Inflammatory macrophage (primary cell): ENCODE measurements at regions not wholly inside any gene's neighbourhood (a gene's known extent, or its start where the extent isn't known, plus 50 kb on each side); places are given as distances from the start of the nearest gene placed in this dataset.

Source experiments
- DNase-seq, 2 donors: peaks; one replicate each; pipeline ENCODE4 v3.0.0-alpha.2; 2020 to 2022

DNA sequence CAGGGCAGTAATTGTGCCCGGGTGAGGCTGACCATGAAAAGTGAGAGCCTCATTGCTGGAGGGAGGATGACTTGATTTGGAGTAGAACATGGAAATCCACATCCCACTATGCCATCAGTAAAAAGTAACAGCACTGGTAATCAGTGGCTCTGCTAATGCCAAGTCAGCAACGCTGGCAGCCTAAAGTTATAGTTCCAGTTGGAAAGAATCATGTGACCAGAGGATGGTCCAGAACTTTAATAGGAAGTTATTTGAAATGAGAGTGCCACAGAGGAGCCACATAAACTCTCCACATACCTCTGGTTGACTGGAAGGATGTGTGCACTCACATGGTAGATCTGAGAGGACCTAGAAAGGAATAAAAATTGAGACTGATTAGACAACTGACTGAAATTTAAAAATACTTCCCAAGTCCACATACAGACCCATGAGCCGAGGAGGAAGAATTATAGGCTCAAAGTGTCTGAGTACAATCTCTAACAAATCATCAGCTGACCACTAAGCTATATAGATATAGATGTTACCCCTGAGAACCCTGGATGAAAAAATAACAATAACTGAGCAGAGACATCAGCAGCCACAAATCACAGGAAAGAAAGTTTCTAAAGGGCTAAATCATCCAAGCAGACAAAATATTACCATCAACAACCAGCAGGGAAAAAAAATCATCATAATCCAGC is 346.8 kb downstream of the STK39 start:
- no peak for DNase-seq

DNA sequence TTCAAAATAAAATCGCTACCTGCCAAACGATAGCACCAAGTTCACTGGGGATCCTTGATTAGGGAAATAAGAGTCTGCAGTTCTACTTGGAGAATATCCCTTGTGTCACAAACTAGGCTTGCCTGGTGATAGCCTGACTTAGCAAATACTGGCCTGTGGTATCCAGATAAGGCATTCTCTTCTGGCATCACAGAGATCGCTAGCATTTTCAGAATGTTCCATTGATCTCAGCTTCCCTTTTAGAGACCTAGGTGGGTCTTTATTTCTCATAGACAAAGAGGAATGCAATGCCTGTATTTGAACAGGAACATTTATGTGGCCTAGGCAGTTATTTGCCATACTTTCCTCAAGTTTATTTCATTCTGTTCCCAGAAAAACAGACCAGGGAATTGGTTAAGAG is 349.1 kb downstream of the STK39 start:
- no peak for DNase-seq

DNA sequence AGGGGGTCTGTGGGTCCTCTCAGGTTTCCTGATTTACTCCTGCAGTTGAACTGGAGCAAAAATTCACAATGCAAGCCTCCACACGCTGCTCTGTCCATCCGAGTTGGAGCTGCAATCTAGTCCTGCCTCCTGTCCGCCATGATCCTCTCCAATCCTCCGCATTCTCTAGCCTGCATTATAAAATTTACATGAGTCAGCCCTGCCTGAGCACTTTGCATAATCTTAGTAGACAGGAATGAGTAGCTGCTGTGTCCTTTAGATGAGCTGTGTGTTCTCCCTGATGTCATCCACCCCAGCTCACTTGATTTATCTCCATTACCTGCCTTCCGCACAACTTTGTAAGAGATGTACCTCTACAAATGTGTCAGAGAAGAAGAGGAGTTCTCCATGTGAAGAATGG is 355.6 kb downstream of the STK39 start:
- DNase-seq, result no peak

DNA sequence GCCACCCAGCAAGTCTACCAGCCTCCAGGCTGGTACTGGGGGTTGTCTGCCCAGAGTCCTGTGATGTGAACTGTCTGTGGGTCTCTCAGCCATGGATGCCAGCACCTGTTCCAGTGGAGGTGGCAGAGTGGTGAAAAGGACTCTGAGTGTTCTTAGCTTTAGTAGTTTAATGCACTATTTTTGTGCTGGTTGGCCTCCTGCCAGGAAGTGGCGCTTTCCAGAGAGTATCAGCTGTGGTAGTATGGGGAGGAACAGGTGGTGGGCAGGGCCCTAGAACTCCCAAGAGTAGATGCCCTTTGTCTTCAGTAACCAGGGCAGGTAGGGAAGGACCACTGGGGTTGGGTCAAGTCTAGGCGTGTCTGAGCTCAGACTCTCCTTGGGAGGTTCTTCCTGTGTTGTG is 356.7 kb downstream of the STK39 start:
- no peak for DNase-seq

GRCh38 chr2:167880415-167880814 is 367.0 kb downstream of the STK39 start:
- DNase-seq, result no peak

DNA sequence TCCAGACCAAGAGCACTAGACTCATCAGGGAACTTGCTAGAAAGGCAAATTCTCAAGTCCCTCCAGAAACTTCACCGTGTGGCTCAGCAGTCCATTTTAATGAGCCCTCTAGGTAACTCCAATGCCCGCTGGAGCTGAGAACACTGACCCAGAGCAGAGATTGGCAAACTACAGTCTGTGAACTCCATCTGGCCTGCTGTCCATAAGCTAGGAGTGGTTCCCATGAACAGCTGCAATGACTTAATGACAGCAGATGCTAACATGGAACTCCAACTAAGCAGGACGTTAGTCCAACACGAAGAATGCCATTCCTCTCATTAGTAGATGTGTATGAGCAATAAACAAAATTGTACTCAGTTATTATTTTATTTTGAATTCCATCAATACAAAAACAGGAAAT is 371.9 kb downstream of the STK39 start:
- no peak for DNase-seq

DNA sequence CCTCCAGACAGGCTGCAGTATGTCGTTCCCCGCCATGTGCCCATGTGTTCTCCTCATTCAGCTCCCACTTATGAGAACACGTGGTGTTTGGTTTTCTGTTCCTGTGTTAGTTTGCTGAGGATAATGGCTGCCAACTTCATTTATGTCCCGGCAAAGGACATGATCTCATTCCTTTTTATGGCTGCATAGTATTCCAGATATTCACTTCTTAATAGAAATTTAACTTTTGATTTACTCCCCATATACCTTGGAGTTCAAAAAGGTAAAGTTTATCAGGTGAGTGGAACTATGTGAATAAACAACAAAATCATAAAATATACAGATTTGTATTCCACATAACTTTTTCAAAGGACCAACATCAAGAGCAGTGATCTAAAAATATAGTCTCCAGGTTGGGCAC is 372.6 kb downstream of the STK39 start:
- no peak for DNase-seq

GRCh38 chr2:167871286-167871685 is 376.1 kb downstream of the STK39 start:
- DNase-seq, result no peak

DNA sequence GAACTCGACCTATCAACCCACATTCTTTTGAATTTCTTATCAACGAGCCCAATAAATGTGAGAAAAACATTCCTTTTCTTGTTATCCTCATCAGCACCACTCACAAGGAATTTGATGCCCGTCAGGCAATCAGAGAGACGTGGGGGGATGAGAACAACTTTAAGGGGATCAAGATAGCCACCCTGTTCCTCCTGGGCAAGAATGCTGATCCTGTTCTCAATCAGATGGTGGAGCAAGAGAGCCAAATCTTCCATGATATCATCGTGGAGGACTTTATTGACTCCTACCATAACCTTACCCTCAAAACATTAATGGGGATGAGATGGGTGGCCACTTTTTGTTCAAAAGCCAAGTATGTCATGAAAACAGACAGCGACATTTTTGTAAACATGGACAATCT is 378.2 kb downstream of the STK39 start:
- DNase-seq, result no peak

GRCh38 chr2:167863377-167863776 is 384.0 kb downstream of the STK39 start:
- DNase-seq, result no peak

DNA sequence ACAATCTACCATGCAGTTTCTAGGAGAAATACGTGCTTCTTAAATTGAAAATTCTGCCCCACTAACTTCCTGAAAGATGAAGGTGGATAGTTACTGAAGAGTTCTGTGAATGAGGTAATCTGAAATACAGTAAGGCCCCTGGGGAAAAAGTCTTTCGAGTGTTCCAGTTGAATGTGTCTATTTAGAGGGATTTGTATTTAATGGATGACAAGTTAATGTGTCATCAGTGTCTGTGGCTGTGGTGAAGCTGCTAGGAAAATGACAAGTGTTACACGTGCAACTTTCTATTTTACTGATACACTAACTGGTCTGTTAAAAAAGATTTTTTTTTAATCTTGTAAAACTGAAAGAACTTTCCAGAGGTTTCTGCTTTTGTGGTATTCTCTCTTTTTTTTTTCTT is 384.6 kb downstream of the STK39 start:
- DNase-seq, result no peak

DNA sequence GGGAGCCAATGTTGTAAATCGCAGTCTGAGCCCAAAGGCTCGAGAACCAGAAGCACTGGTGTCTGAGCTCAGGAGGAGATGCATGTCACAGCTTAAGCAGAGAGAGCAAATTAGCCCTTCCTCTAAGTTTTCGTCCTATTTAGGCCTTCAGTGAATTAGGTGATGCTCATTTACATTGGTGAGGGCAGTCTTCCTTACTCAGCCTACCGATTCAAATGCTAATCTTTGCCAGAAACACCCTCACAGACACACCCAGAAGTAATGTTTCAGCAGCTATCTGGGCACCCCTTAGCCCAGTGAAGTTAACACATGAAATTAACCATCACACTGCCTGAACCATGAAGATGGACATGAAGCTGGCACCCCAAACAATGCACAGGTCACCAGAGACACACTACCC is 385.1 kb downstream of the STK39 start:
- no peak for DNase-seq

- DNase-seq, result no peak
Observed at GRCh38 chr2:167861574-167862193, 385.7 kb downstream of the STK39 start.

GRCh38 chr2:167860082-167860481 is 387.3 kb downstream of the STK39 start:
- DNase-seq, result no peak

GRCh38 chr2:167859676-167860075 is 387.7 kb downstream of the STK39 start:
- no peak for DNase-seq

- no peak for DNase-seq
Observed at GRCh38 chr2:167858086-167858485, 389.3 kb downstream of the STK39 start.

GRCh38 chr2:167857416-167857815 is 390.0 kb downstream of the STK39 start:
- DNase-seq, result no peak

GRCh38 chr2:167856190-167856589 is 391.2 kb downstream of the STK39 start:
- DNase-seq, result no peak

DNA sequence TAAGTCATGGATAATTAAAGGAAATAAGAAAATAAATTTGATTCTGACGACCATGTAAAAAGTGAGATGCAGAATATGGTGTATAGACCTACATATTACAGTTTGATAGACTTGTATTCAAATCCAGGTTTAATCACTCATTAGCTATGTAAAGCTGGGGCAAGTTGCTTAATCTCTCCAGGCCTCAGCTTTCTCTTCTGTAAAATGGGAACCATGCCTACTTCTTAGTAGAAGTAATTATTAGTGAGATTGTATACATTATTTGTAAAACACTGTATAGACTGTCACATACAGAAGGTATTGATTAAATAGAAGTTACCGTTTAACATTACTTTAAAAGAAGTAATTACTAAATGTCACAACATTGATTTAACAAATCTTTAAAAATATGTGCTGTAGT is 392.2 kb downstream of the STK39 start:
- no peak for DNase-seq

DNA sequence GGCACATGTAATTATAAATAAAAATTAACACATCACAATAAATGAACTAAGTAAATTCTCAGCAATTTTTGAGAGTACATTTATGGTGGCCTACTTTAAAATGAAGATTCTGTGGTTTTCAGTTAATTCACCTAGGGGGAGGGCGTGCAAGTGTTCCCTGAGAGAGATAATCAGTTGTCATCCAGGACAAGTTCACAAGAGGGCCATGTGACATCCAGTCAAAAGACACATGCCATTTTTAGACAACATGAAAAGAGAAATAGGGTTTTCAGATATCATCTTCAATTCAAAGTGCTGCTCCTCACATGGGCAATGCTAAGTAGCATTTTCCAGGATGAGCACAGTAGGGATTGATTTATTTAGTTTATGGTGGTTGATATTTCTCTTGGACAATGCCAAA is 393.7 kb downstream of the STK39 start:
- DNase-seq, result no peak

DNA sequence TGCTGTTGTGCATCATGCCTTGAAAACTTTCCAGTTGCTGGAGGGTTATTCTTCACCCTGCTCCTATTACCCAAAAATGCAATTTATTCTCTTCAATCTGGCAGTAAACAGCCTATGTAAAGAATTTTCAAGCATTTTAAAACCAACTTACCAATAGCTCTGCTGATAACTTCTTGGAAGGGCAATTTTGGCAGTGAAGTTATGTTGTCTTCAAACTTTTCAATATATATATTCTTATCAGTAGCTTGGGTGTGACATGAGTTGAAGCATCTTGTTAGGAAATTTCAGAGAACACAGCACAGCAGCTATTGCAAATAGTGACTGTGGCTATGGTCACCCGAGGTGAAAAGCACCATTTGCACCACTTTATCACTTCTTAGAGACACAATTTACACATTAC is 395.5 kb downstream of the STK39 start:
- no peak for DNase-seq

DNA sequence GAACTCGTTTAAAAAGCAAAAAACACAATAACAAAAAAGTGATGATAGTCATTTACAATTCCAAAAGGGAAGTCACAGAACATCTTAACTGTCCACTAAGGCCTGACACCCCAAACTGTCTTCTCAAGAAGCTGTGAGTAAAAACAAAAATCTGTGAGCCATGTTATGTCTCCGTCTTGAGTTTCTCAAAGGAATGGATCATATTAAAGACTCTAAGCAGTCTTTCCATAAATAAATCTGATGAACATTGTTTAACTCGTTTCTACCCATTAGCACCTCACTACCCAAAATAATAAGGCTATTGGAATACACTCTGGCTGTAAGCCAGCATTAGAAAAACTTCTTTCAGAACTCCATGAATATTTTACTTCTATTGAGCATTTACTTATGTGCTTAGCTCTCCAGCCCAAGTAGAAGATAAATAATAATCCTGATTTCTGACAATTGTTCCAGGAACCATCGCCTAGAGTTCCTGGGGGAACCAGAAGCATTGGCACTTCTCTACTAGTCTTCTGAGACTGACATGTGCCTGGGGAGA is 396.0 kb downstream of the STK39 start:
- DNase-seq, result no peak

GRCh38 chr2:167844714-167845530 is 402.5 kb downstream of the STK39 start:
- DNase-seq, result peak in 1 of 2 donors; percentile 4

GRCh38 chr2:167843657-167844056 is 403.7 kb downstream of the STK39 start:
- no peak for DNase-seq
